ENCODE measurements at regions not wholly inside any gene's neighbourhood (a gene's known extent, or its start where the extent isn't known, plus 50 kb on each side); places are given as distances from the start of the nearest gene placed in this dataset.

DNA sequence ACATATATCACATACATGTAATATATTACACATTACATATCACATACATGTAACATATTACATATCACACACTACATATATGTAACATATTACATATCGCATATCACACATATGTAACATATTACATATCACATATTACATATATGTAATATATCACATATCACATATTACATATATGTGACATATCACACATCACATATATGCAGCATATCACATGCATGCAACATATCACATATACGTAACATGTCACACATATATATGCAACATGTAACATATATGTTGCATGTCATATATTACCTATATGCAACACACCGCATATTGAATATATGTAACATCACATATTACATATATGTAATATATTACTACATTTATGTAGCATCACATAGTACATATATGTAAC is 211.2 kb downstream of the ARL6IP6 start:
- TF ChIP-seq POLR2AphosphoS5 (IDR thresholded peaks at IDR 0.05; ENCODE audit: low read depth, low read length) (no peak), POLR2A (IDR thresholded peaks at IDR 0.05; ENCODE audit: low read depth, low read length) (no peak), SPI1 (IDR thresholded peaks at IDR 0.05; ENCODE audit: low read depth, low read length) (no peak), TAF1 (IDR thresholded peaks at IDR 0.05; ENCODE audit: low read depth, low read length) (no peak), POU2F2 (IDR thresholded peaks at IDR 0.05; ENCODE audit: low read depth, low read length) (no peak), PAX5 (IDR thresholded peaks at IDR 0.05; ENCODE audit: insufficient read depth, low read length, severe bottlenecking) (no peak)
